ENCODE measurements at regions not wholly inside any gene's neighbourhood (a gene's known extent, or its start where the extent isn't known, plus 50 kb on each side); places are given as distances from the start of the nearest gene placed in this dataset.

DNA sequence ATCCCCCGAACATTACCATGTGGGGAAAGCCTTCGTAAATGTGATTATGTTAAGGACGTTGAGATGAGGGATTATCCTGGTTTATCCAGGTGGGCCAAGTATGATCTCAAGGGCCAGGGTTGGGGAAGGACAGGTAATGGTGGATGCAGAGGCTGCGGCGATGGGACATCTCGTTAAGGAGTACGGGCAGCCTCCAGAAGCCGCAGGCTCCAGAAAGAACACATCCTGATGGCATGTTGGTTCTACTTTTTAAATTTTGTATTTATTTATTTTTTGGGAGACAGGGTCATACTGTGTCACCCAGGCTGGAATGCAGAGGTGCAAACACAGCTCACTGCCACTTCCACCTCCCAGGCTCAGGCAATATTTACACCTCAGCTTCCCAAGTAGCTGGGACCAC is 86.2 kb upstream of the RAB6C start:
- no peak overlapping the region for H3K27ac ChIP-seq (ENCODE audit: low read depth, low read length)
- no peaks in the 10 kb centered on the region for H3K9me3 ChIP-seq (ENCODE audit: insufficient read depth, low read length)
- no peak overlapping the region for H3K4me3 ChIP-seq (ENCODE audit: insufficient read depth, low read length, poor library complexity, severe bottlenecking)
- no peaks in the 10 kb centered on the region for H3K79me2 ChIP-seq (ENCODE audit: insufficient read depth, low read length)
- no peaks in the 10 kb centered on the region for H3K9me2 ChIP-seq (replicated peaks; ENCODE audit: insufficient read depth, low read length)
- H2AFZ ChIP-seq (ENCODE audit: low read depth, low read length, severe bottlenecking) = no peak overlapping the region
- no peaks in the 10 kb centered on the region for H4K20me1 ChIP-seq (ENCODE audit: low read depth, low read length)
- H3K36me3 ChIP-seq (ENCODE audit: low read length) = no peaks in the 10 kb centered on the region
- H3F3A ChIP-seq (ENCODE audit: insufficient read depth) = no peaks in the 10 kb centered on the region
- H3K9ac ChIP-seq (ENCODE audit: low read length) = no peak overlapping the region
- H3K4me2 ChIP-seq (ENCODE audit: low read depth, low read length, poor library complexity, severe bottlenecking) = no peak overlapping the region
- H3K27me3 ChIP-seq (ENCODE audit: low read length) = no peaks in the 10 kb centered on the region
- TF ChIP-seq EZH2phosphoT487 (conservative IDR thresholded peaks at IDR 0.05; ENCODE audit: low read length) (no peak), CTCF (IDR thresholded peaks at IDR 0.05; ENCODE audit: insufficient read depth, low read length, poor library complexity, severe bottlenecking) (no peak)

GRCh38 chr2:129894616-129895015 is 84.8 kb upstream of the RAB6C start:
- no peaks in the 10 kb centered on the region for H3K36me3 ChIP-seq (ENCODE audit: low read length)
- H3K27ac ChIP-seq (ENCODE audit: low read depth, low read length) = no peak overlapping the region
- H4K20me1 ChIP-seq (ENCODE audit: low read depth, low read length) = no peaks in the 10 kb centered on the region
- TF ChIP-seq CTCF (IDR thresholded peaks at IDR 0.05; ENCODE audit: insufficient read depth, low read length, poor library complexity, severe bottlenecking) = no peak
- no peak for TF ChIP-seq EZH2phosphoT487 (conservative IDR thresholded peaks at IDR 0.05; ENCODE audit: low read length)
- no peak overlapping the region for H2AFZ ChIP-seq (ENCODE audit: low read depth, low read length, severe bottlenecking)
- no peaks in the 10 kb centered on the region for H3K9me2 ChIP-seq (replicated peaks; ENCODE audit: insufficient read depth, low read length)
- H3K27me3 ChIP-seq (ENCODE audit: low read length) = no peaks in the 10 kb centered on the region
- H3K9me3 ChIP-seq (ENCODE audit: insufficient read depth, low read length) = no peaks in the 10 kb centered on the region
- H3K79me2 ChIP-seq (ENCODE audit: insufficient read depth, low read length) = no peaks in the 10 kb centered on the region
- H3K9ac ChIP-seq (ENCODE audit: low read length) = no peak overlapping the region
- H3K4me3 ChIP-seq (ENCODE audit: insufficient read depth, low read length, poor library complexity, severe bottlenecking) = no peak overlapping the region
- no peaks in the 10 kb centered on the region for H3F3A ChIP-seq (ENCODE audit: insufficient read depth)
- no peak overlapping the region for H3K4me2 ChIP-seq (ENCODE audit: low read depth, low read length, poor library complexity, severe bottlenecking)

GRCh38 chr2:129895061-129895460 is 84.4 kb upstream of the RAB6C start:
- Histone ChIP-seq H3K79me2 (ENCODE audit: insufficient read depth, low read length) (no peaks in the 10 kb centered on the region), H3K9ac (ENCODE audit: low read length) (no peak overlapping the region), H4K20me1 (ENCODE audit: low read depth, low read length) (no peaks in the 10 kb centered on the region), H3K36me3 (ENCODE audit: low read length) (no peaks in the 10 kb centered on the region), H3K9me2 (replicated peaks; ENCODE audit: insufficient read depth, low read length) (no peaks in the 10 kb centered on the region), H3F3A (ENCODE audit: insufficient read depth) (no peaks in the 10 kb centered on the region), H3K4me2 (ENCODE audit: low read depth, low read length, poor library complexity, severe bottlenecking) (no peak overlapping the region), H3K27me3 (ENCODE audit: low read length) (no peaks in the 10 kb centered on the region), H3K27ac (ENCODE audit: low read depth, low read length) (no peak overlapping the region), H2AFZ (ENCODE audit: low read depth, low read length, severe bottlenecking) (no peak overlapping the region), H3K9me3 (ENCODE audit: insufficient read depth, low read length) (no peaks in the 10 kb centered on the region), H3K4me3 (ENCODE audit: insufficient read depth, low read length, poor library complexity, severe bottlenecking) (no peak overlapping the region)
- no peak for TF ChIP-seq EZH2phosphoT487 (conservative IDR thresholded peaks at IDR 0.05; ENCODE audit: low read length)
- no peak for TF ChIP-seq CTCF (IDR thresholded peaks at IDR 0.05; ENCODE audit: insufficient read depth, low read length, poor library complexity, severe bottlenecking)
